A549 (cell line): ENCODE measurements at regions not wholly inside any gene's neighbourhood (a gene's known extent, or its start where the extent isn't known, plus 50 kb on each side); places are given as distances from the start of the nearest gene placed in this dataset.

Experiments
- ATAC-seq, 2 experiments: fragments of 200-7000 bp in 1 of 2; fragments of >200 bp in 1 of 2; cut with Nextera tagmentation in 1 of 2; cut with Tn5 transposase in 1 of 2; 3 replicates each; pipeline versions ENCODE4 v1.8.0 to v1.9.1; 2018 to 2020; ENCODE audit warnings: mild to moderate bottlenecking in 1 of 2, moderate library complexity in 1 of 2
- CTCF ChIA-PET: fragments of 300-600 bp; sonication (Branson Sonifier 250); formaldehyde crosslinking; extraction: SDS; loops from one replicate; lab custom pipeline; 2021; ENCODE audit warnings: antibody characterized with exemption, inconsistent platforms; lab: Yijun Ruan, JAX
- POLR2A ChIA-PET: fragments of 350-600 bp; formaldehyde crosslinking; extraction: SDS; loops from one replicate; lab custom pipeline; 2021; ENCODE audit warnings: antibody characterized with exemption, inconsistent platforms; lab: Yijun Ruan, JAX
- DNase-seq, 2 experiments: peaks; one replicate each; pipeline versions ENCODE4 v3.0.0 to v3.0.0-alpha.2; 2011 to 2016; ENCODE audit warnings: low read depth in 1 of 2, low spot score in 1 of 2
- FAIRE-seq: peaks from 2 replicates; lab custom pipeline; 2011; peaks lifted over from hg19 to GRCh38; lab: Jason Lieb, UNC
- H3K27ac ChIP-seq, 2 experiments: fragments of >200 bp; sonication (Bioruptor Twin); formaldehyde crosslinking; 3 replicates each; pipeline ENCODE4 v1.5.1; 2016 to 2017
- H3K4me1 ChIP-seq: fragments of >200 bp; sonication (Bioruptor Twin); formaldehyde crosslinking; 3 replicates; pipeline ENCODE4 v1.6.1; 2016
- H3K4me2 ChIP-seq: fragments of >200 bp; sonication (Bioruptor Twin); formaldehyde crosslinking; 3 replicates; pipeline ENCODE4 v1.6.1; 2016
- H3K4me3 ChIP-seq: fragments of >200 bp; sonication (Bioruptor Twin); formaldehyde crosslinking; 3 replicates; pipeline ENCODE4 v1.5.1; 2016
- H3K9me3 ChIP-seq: fragments of >200 bp; sonication (Bioruptor Twin); formaldehyde crosslinking; 3 replicates; pipeline ENCODE4 v1.6.1; 2016
- ATOH8 ChIP-seq: fragments of 250-450 bp; sonication (Bioruptor Pico); IDR thresholded peaks from 2 replicates; pipeline ENCODE4 v1.5.0; 2020; ENCODE audit warnings: low read depth, mild to moderate bottlenecking, moderate library complexity
- BCL3 ChIP-seq: fragments of >200 bp; sonication (Bioruptor Twin); formaldehyde crosslinking; IDR thresholded peaks from 3 replicates; pipeline ENCODE4 v1.6.1; 2016
- CBX2 ChIP-seq: fragments of 200-600 bp; sonication (generic); IDR thresholded peaks from 2 replicates; pipeline ENCODE4 v1.6.1; 2016; ENCODE audit warnings: low read depth, mild to moderate bottlenecking, borderline replicate concordance
- CBX8 ChIP-seq: fragments of 200-600 bp; sonication (generic); IDR thresholded peaks from 2 replicates; pipeline ENCODE4 v1.6.1; 2016
- CEBPB ChIP-seq, 2 experiments: fragments of >200 bp in 1 of 2; sonication (Bioruptor Twin) in 1 of 2; formaldehyde crosslinking in 1 of 2; IDR thresholded peaks; 2 replicates each; pipeline ENCODE4 v1.6.1; 2012 to 2016
- CHD2 ChIP-seq: fragments of 150-350 bp; IDR thresholded peaks from 2 replicates; pipeline ENCODE4 v1.6.1; 2014; ENCODE audit warnings: low read length; ENCODE audit not compliant: partially characterized antibody
- ESRRA ChIP-seq: fragments of 150-350 bp; IDR thresholded peaks from 2 replicates; pipeline ENCODE4 v1.6.1; 2014; ENCODE audit warnings: mild to moderate bottlenecking, low read length, borderline replicate concordance
- FOSL2 ChIP-seq, 2 experiments: fragments of 450-650 bp in 1 of 2; fragments of >200 bp in 1 of 2; sonication (Bioruptor Twin) in 1 of 2; formaldehyde crosslinking; IDR thresholded peaks; 2 replicates each; pipeline versions ENCODE4 v1.5.0 to v1.6.1; 2016 to 2020; ENCODE audit warnings: mild to moderate bottlenecking in 1 of 2, moderate library complexity in 1 of 2
- FOXS1 ChIP-seq: fragments of 250-450 bp; sonication (Bioruptor Pico); IDR thresholded peaks from 2 replicates; pipeline ENCODE4 v1.5.0; 2020; ENCODE audit warnings: mild to moderate bottlenecking, moderate library complexity
- GATA3 ChIP-seq: IDR thresholded peaks from 2 replicates; pipeline ENCODE4 v1.6.1; 2012; ENCODE audit warnings: borderline replicate concordance
- HEYL ChIP-seq: fragments of 250-450 bp; sonication (Bioruptor Pico); IDR thresholded peaks from 2 replicates; pipeline ENCODE4 v1.8.0; 2021; ENCODE audit warnings: mild to moderate bottlenecking, moderate library complexity
- HMGXB4 ChIP-seq: fragments of 250-450 bp; sonication (Bioruptor Pico); IDR thresholded peaks from 2 replicates; pipeline ENCODE4 v1.5.0; 2021; ENCODE audit warnings: mild to moderate bottlenecking, moderate library complexity, borderline replicate concordance
- JUNB ChIP-seq: fragments of >200 bp; sonication (Bioruptor Twin); formaldehyde crosslinking; IDR thresholded peaks from 2 replicates; pipeline ENCODE4 v1.6.1; 2016
- MAFK ChIP-seq: fragments of 450-650 bp; IDR thresholded peaks from 2 replicates; pipeline ENCODE4 v1.6.1; 2014; ENCODE audit not compliant: partially characterized antibody
- PBX3 ChIP-seq: IDR thresholded peaks from 2 replicates; pipeline ENCODE4 v1.6.1; 2012
- POLR2AphosphoS2 ChIP-seq: conservative IDR thresholded peaks from 2 replicates; pipeline ENCODE4 v1.6.1; 2012; ENCODE audit warnings: low read length, improper control_type of control experiment, inconsistent platforms
- REST ChIP-seq: fragments of 200-600 bp; sonication (generic); IDR thresholded peaks from 2 replicates; pipeline ENCODE4 v1.6.1; 2016; ENCODE audit warnings: antibody characterized with exemption, mild to moderate bottlenecking, moderate library complexity
- ZNF302 ChIP-seq: fragments of 250-450 bp; sonication (Bioruptor Pico); IDR thresholded peaks from 2 replicates; pipeline ENCODE4 v1.9.0; 2021; ENCODE audit warnings: inconsistent platforms, mild to moderate bottlenecking, moderate library complexity
- ZSCAN20 ChIP-seq: fragments of 250-450 bp; sonication (Bioruptor Pico); IDR thresholded peaks from 2 replicates; pipeline ENCODE4 v1.8.0; 2022; ENCODE audit warnings: mild to moderate bottlenecking, moderate library complexity
- WGBS: methylation state at CpG from one replicate; pipeline ENCODE4 v1.1.6; 2017; ENCODE audit errors: missing lambda C conversion rate; 5-methylcytosine and 5-hydroxymethylcytosine counted together

- Histone ChIP-seq H3K4me1 (peaks cover 6% of the 10 kb centered on the region), H3K4me3 (no peak overlapping the region), H3K27ac (peak overlapping the region; percentile 29 to 68; a peak in 2 of 6 replicates), H3K9me3 (peaks cover 35% of the 10 kb centered on the region), H3K4me2 (no peak overlapping the region)
- ChIA-PET CTCF (interaction anchor here (0.7 to 2.5 kb wide), 3 partner anchors 14 to 270 kb away, joined by 3 to 14 read pairs (median 3); no protein-coding TSS in a partner anchor), POLR2A (no interaction called here)
- DNase-seq (no peak), FAIRE-seq (no peak), ATAC-seq (no peak)
- TF ChIP-seq CHD2 (no peak), HEYL (no peak), REST (no peak), ESRRA (no peak), CEBPB (IDR thresholded peaks at IDR 0.05) (no peak), FOSL2 (IDR thresholded peaks at IDR 0.05) (no peak), FOSL2 (CRISPR knock-in tag; IDR thresholded peaks at IDR 0.05) (no peak), CBX2 (no peak), ZSCAN20 (CRISPR knock-in tag) (no peak), CBX8 (no peak), FOXS1 (no peak)
Measured at GRCh38 chr20:57075603-57076002, 190.8 kb downstream of the BMP7 start.

- ChIA-PET CTCF (interaction anchor here (0.8 to 2.5 kb wide), 5 partner anchors 14 to 525 kb away, joined by 3 to 14 read pairs (median 4); no protein-coding TSS in a partner anchor), POLR2A (no interaction called here)
- TF ChIP-seq CEBPB (IDR thresholded peaks at IDR 0.05) (0 out of 4 replicates have a peak, but pooled peaks of 1 of the 2 experiments have one; percentile 3), CBX8 (no peak), ATOH8 (CRISPR knock-in tag) (no peak), GATA3 (peak; percentile 69), JUNB (0 out of 2 replicates have a peak, but pooled peaks have one; percentile 10), PBX3 (no peak), HMGXB4 (CRISPR knock-in tag) (no peak), MAFK (peak; percentile 64), FOSL2 (IDR thresholded peaks at IDR 0.05) (no peak), FOSL2 (CRISPR knock-in tag; IDR thresholded peaks at IDR 0.05) (peak; percentile 11; the same call in 1 of the 2 replicates), POLR2AphosphoS2 (no peak), BCL3 (no peak), ZNF302 (CRISPR knock-in tag) (no peak)
- 36% methylated on average over 9 of the region's 11 CpGs for WGBS
- peak overlapping the region; percentile 5; the same call in 1 of the 3 replicates for H3K4me2 ChIP-seq
- peak overlapping the region; percentile 51 to 68; a peak in 5 of 6 replicates for H3K27ac ChIP-seq
- ATAC-seq: peak; percentile 45 to 69; a peak in 4 of 6 replicates
- no peak for FAIRE-seq
- H3K9me3 ChIP-seq: peaks cover 35% of the 10 kb centered on the region
- H3K4me3 ChIP-seq: no peak overlapping the region
- peaks cover 6% of the 10 kb centered on the region for H3K4me1 ChIP-seq
- peak in 1 of 2 experiments; percentile 36 for DNase-seq
Measured at GRCh38 chr20:57076152-57076652, 190.2 kb downstream of the BMP7 start.
